GM18508 (cell line): ENCODE measurements at regions not wholly inside any gene's neighbourhood (a gene's known extent, or its start where the extent isn't known, plus 50 kb on each side); places are given as distances from the start of the nearest gene placed in this dataset.
"Not testable (repeated sequence)": the region's sequence is repeated elsewhere in the genome, so short reads cannot be mapped to it uniquely, and the experiment has no call there.

Source experiments
- ATAC-seq: cut with Tn5 transposase; IDR thresholded peaks from one replicate; pipeline ENCODE4 v1.9.1; 2021; ENCODE audit warnings: moderate number of reproducible peaks; ENCODE audit not compliant: insufficient read depth, unreplicated experiment

DNA sequence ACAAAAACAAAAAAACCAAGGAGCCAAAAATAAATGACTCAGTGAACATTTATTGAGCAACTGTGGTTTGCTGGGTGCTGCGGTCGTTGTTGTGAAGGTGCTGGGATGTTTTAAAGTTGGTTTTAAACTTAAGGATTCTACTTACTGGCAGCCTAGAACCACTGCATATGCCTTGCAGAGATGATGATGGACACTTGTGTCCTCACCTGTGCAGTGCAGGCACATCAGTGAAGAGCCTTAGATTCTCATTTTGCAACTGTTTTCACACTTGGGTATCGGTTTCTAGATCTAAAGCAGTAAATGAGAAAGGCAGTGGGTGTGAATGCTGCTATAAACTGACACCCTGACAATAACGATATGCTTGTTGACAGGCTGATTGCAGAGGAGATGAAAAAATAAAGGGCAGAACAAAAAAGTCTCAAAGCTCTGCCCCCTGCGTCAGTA, 68.8 kb downstream of the UTRN start:
- peak; percentile 32 for ATAC-seq

DNA sequence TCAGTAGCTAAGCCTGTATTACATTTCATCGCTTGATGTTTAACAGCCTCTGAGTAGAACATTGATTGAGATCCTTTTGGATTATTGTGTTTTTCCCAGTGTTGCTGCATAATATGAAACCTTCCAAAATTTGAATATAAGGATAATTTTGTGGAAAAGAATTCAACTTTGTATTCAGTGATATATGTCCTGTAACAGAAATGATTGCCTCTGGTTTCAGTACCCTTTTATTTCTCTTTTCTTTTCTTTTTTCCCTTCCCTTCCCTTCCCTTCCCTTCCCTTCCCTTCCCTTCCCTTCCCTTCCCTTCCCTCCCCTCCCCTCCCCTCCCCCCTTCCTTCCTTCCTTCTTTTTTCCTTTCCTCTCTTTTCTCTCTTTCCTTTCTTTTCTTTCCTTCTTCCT, 74.6 kb downstream of the UTRN start:
- ATAC-seq = no peak

DNA sequence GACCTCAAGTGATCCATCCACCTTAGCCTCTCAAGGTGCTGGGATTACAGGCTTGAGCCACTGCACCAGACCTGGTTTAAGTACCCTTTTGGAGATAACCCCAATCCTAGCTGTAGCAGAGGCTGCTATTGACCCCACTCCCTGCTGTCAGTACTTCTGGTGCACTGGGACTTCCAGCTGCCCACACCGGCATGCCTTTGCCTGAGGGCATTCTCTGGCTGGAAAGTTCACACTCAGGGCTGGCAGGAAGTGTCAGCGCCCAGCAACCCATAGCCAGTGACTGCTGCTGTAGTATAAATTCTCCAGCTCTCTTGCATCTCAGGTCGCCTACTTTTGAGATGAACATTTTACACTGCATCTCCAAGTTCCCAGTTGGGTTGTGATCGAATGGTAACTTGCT, 75.3 kb downstream of the UTRN start:
- no peak for ATAC-seq

DNA sequence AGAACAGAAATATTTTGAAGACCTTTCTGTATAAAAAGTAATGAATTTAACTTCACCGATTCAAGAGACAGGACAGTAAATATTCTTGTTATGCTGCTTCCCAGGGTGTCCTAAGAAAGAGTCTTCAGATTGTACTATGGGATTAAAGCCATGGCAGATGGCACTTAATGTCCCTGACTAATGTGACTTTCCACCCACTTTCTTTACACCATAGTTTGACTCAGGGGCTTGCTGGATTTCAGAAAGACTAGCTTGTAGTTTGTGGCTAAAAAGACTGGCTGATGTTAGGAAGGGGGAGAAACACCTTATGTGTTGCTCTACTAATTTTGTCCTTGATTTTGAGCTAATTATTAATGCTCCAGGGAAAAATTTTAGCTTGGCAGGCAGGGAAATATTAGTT, 75.9 kb downstream of the UTRN start:
- no peak for ATAC-seq

DNA sequence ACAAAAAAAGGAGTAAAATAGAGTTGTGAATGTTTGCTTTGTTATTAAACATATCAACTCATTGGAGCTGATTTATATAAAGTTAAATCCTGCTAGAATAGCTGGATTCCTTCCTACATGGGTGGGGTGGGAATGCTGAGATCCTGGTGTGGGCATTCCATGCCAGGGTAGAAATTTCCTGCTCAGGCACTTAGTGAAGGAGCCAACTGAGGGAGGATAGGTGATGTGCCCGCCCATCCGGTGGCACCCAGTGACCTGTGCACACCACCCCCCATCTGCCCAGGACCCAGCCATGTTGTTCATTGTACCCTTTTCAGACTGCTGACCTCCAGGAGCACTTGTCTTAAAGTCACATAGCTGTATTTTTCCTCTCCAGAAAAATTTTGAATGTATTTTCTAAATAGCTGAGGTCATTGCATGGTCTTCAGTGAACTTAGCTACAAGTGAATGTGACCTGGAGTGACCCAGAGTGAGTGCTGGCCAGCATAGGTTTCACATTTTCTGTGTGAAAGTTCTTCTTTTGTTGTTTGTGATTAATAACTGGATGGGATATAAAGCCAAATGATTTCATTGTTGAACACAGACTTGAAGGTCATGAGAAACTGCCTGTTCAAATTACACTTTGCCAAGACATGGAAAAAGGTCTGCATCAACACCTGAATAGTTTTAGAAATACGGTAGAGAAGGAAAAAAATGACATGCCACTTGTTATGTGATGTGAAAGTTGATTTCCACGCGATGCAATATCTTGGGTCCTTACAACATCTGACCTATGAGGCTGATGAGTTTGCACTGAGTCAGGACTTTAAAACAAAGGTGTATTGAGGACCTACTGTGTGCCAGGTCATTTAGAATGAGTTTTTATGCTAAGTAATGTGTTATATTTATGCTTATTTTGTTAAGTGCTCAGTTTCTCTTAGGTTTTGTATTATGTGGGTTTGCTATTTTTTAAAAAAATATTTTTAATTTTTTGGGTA, 77.2 kb downstream of the UTRN start:
- ATAC-seq = no peak

DNA sequence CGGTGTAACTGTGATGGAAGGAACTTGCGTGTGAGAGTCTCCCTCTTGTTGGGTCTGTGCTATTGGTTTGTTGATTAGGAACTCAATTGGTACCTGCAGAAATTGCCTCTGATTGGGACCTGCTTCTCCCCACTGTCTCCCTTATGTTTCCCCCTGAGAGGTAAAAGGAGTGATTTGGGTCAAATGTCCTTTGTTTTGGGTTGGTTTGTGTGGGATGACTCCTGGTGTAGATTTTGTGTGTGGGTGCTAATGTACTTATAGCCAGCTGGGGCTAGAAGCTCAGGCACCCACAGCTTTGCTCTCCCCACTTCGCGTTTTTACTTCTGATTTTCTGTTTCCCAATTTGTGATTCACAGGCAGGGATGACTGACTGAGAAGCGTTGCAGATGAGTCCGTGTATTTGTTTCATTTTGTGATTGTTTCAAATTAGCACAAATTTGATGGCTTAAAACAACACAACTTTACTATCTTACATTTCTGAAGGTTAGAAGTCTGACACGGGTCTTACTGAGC, 79.1 kb downstream of the UTRN start:
- ATAC-seq = no peak

DNA sequence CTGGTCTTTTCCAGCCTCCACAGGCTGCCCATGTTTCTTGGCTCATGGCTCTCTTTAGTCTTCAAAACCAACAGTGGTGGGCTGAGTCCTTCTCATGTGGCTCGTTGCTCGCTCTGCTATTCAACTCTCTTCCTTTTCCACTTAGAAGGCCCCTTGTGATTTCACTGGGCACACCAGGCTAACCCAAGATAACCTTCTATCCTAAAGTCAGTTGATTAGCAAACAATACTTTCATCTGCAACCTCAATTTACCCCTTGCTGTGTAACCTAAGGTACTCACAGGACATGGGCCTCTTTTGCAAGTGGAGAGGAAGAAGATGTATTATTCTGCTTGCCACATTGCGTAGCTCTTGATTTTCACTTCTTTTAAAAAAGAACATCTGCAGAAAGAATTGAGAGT, 79.6 kb downstream of the UTRN start:
- ATAC-seq = no peak

DNA sequence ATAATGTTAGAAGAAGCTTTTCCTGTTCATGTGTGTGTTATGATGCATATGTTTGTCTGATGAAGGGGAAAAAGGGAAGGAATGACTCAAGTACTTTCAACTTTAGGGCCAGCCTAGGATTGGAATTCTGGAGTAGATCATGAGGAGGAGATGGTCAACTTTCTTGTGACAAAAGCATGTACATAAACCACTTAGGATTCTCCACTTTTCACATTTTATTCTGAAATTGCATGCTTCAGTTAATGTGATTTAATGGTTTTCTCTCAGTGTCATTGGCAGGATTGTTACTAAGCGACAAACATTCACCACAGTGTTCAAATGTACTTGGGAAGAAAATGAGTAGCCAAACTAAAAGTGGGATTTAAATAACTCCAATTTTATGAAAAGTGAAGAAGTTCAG, 80.1 kb downstream of the UTRN start:
- no peak for ATAC-seq

DNA sequence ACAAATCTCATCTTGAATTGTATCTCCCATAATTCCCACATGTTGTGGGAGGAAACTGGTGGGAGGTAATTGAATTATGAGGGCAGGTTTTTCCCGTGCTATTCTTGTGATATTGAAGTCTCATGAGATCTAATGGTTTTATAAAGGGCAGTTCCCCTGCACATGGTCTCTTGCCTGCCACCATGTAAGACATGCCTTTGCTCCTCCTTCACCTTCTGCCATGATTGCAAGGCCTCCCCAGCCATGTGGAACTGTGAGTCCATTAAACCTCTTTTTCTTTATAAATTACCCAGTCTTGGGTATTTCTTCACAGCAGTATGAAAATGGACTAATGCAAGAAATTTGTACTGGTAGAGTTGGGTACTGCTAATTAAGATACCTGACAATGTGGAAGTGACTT, 84.6 kb downstream of the UTRN start:
- not testable (repeated sequence) for ATAC-seq

DNA sequence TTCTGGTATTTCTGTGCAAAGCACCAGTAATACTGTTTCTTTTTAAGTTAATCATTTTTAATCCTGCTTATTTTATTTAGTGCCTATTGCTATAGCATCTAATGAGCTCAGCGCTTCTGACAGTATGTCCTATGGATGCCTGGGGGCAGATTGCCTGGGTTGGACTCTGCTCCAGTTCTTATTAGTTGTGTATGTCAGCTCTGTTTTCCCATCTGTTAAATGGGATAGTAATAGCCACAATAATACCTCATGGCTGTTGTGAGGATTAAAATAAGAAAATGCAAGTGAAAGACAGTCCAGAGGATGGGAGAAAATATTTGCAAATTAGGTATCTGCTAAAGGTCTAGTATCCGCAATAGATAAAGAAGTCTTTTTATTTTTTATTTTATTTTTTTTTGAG, 87.0 kb downstream of the UTRN start:
- ATAC-seq = no peak

DNA sequence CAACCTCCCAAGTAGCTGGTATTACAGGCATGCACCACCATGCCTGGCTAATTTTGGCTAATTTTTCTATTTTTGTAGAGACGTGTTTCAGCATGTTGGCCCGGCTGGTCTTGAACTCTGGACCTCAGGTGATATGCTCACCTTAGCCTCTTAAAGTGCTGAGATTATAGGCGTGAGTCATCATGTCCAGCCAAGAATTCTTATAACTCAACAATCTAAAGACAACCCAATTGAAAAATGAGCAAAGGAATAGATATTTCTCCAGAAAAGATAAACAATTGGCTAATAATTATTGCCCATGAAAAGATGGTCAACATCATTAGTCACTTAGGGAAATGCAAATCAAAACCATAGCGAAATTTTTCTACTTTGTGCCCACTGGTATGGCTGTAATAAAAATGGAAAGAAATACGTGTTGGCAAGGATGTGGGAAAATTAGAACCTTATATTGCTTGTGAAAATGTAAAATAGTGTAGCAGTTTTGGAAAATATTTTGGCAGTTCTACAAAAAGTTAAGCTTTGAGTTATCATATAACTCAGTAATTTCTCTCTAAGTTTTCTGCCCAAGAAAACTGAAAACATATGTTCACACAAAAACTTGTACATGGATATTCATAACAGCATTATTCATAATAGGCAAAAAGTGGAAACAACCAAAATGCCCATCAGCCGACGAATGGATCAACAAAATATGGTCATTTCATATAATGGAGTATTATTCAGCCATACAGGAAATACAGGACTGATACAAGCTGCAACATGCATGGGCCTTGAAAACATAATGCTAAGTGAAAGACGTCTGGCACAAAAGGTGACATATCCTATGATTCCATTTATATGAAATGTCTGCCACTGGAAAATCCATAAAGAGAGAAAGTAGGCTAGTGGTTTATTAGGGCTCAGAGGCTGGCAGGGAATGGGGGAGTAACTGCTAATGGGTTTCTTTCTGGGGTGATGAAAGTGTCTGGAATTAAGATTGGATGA, 87.8 kb downstream of the UTRN start:
- no peak for ATAC-seq

DNA sequence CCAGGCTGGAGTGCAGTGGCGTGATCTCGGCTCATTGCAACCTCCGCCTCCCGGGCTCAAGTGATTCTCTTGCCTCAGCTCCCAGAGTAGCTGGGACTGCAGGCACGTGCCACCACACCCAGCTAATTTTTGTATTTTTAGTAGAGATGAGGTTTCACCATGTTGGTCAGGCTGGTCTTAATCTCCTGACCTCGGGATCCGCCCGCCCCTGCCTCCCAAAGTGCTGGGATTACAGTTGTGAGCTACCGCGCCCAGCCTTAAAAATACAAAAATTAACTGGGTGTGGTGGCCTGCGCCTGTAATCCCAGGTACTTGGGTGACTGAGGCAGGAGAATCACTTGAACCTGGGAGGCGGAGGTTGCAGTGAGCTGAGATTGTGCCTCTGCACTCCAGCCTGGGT, 89.4 kb downstream of the UTRN start:
- ATAC-seq = not testable (repeated sequence)

DNA sequence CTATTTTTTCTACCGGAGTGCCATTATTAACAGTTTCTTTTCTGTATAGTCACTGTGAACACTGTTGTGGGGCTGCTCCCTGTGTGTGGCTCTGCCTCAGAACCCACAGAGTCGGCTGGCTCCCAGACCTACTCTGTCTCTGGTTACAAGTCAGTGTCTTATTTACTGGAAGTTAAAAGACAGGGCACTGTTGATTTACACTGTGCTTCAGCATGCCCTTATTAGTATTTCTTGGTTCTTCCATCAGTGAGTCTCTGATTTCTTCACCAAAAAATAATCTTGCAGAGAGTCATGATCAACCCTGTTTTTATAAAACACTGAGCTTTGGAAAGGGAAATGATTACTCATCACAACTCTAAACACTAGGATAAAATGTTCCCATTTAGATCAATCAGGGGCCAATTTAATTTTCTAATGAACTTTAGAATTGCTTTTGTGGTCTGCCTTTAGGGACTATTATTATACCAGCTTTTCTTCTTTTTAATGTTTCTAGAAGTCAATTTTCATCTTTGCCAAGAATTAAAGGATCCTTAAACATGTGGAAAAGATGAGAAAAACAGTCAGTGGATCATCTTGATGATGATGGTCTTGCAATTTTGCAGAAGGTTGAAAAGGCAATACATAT, 92.6 kb downstream of the UTRN start:
- no peak for ATAC-seq

DNA sequence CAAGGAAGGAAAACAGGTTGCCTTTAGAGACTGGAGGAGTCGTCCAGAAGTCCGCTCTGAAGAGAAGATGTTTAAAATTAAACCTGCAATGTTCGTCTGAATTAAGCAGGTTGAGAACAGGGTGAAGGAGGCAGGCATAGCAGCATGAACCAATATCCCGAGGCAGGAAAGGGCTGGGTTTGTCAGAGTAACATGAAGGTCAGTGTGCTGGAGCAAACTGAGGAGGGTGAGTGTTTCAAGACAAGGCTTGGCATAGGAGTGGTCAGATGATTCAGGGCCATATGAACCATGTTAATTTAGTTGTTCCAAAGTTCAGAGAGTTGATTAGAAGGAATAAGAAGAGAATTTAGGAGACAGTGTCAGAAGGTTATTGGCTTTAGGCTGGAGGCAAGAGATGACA, 93.3 kb downstream of the UTRN start:
- no peak for ATAC-seq

DNA sequence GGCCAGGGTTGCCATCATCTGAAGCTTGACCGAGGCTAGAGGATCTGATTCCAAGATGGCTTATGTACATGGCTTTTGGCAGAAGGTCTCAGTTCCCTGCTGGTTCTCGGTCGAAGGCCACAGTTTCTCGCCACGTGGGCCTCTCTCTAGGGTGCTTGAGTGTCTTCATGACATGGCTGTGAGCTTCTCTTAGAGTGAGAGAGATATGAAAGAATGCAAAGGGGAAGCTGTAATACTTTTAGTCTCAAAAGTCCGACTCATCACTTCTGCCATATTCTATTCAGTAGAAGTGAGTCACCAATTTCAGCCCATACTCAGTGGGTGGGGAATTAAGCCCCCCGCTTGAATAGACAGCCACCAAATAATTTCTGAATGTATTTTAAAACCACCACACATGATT, 94.2 kb downstream of the UTRN start:
- no peak for ATAC-seq

DNA sequence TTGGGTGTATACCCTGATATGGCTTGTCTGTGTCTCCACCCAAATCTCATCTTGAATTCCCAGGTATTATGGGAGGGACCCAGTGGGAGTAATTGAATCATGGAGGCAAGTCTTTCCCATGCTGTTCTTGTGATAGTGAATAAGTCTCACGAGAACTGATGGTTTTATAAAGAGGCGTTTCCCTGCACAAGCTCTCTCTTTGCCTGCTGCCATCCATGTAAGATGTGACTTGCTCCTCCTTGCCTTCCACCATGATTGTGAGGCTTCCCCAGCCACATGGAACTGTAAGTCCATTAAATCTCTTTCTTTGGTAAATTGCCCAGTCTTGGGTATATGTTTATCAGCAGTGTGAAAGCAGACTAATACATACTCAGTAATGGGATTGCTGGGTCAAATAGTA, 96.4 kb downstream of the UTRN start:
- ATAC-seq = not testable (repeated sequence)

DNA sequence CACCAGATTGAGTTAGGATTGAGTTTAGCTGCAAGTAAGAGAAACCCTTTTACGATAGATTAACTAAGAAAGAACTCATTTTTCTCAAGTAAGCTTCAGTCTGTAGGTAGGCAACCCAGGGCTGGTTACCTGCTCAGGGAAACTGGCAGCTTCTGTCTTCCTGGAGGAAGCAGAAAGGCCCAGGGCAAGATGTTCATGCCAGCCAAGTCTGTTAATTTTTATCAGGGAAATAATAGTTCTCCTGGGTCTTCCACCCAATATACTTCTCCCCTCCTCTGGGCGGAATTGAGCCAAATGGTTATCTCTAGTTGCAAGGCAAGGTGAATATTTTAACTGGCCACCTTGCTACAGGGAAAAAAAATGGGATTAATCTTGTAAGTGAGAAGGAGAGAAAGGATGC, 98.2 kb downstream of the UTRN start:
- no peak for ATAC-seq

DNA sequence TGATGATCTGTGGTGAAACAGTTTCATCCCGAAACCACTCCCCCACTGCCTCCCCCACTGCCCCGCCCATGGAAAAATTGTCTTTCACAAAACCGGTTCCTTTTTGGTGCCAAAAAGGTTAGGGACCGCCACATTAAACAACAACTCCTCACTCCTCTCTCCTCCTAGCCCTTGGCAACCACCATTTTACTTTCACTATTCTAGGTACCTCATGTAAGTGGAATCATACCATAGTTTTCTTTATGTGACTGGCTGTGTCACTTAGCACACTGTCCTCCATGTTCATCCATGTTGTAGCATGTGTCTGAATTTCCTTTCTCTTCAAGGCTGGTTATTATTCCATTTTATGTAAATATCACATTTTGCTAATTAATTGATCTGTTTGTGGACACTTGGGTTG, 99.3 kb downstream of the UTRN start:
- ATAC-seq = no peak

DNA sequence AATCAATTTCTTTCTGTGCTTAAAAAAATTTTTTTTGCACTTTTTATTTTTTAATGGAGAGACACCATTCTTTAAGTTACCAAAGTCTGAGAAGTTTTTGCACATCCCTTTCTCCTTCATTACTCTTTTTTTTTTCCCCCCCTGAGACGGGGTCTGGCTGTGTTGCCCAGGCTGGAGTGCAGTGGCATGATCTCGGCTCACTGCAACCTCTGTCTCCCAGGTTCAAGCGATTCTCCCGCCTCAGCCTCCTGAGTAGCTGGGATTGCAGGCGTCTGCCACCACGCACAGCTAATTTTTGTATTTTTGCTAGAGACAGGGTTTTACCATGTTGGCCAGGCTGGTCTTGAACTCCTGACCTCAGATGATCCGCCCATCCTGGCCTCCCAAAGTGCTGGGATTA, 104.3 kb downstream of the UTRN start:
- ATAC-seq = not testable (repeated sequence)

DNA sequence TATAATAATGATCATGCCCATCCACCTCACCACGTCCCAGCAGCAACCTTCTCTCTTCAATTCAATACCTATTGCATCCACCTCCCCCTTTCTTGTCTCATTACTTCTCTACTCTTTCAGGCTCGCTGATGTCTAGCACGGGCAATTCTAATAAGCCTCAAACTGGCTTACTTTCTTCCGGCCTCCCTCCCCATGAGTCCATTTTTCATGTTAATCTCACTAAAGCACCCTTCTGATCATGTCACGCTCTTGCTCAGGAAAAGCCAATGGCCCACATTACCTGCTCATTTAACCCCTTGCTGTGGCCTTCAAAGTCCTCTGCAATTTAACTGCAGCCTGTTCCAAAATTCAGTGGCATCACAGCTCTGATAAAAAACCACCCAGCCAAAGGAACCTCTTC, 105.1 kb downstream of the UTRN start:
- no peak for ATAC-seq
